ENCODE measurements at regions not wholly inside any gene's neighbourhood (a gene's known extent, or its start where the extent isn't known, plus 50 kb on each side); places are given as distances from the start of the nearest gene placed in this dataset.

DNA sequence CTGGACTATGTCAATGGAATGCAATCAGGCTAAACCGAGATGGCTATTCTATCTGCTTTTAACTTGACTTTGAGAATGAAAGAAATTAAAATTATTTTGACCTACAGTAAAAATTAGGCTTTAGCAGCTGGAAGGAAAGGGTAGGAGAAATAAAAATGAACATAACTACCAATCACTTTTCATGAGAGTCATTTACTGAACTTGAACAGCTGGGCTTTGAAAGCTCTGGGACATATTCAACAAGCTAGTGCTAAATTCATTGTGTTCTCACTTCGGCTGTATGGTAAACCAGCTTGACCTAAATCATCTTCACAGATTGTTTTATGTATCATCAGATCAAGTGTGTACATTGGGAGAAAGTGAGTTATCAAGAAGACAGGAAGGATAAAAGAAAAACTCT, 161.5 kb upstream of the STXBP5 start:
- no peak for DNase-seq

DNA sequence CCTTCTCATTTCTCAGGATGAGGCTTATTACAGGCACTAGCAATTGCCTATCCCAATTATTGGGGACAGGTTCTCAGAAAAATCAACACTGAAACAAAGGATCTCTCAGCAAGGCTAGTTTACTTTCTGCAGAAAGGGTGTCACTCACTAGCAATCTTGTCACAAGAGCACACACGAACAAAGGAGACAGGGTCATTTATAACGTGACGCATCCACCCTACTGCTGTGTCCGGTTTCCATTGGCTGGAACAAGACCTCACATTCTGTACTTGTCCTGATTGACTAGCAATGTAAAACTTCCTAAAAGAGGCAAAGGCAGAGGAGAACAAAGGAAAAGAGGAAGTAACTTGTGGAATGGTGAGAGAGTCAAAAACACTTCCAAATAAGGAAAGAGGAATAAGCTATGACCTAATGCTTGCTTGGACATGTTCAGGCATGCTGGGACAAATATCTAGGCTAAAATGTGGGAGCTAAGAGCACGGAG, 160.2 kb upstream of the STXBP5 start:
- DNase-seq, result peak in 2 of 3 experiments; percentile 21 to 48

DNA sequence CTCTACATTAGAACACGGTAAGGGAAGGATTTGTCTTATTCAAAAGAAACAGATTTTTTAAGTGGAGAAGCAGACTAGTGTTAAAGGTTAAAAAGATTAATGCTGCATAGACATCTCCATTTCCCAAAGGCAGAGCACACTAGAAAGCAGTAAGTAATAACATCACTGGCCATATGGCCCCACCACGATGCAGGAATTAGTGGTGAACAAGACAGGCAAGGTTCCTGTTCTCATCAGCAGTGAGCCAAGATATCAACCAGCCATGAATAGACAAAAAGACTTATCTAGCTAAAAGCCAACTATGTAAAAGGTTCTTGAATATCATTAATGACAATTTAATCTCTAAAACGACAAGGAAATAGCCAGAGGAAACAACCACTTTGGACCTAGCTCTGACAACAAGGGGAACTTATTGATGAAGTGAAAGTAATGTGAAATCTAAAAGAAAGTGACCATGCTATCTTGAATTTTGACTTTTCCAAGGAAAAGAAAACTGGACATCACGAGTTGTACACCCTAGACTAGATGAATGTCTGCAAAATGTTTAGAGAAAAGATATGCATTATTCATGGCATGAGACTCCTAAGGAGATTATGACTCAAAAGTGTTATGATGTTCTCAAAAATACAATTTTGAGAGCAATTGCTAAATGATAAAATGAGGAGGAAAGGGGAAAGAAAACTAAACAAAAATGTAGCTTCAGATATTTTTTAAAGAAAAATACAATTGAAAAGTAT, 157.9 kb upstream of the STXBP5 start:
- no peak for DNase-seq

DNA sequence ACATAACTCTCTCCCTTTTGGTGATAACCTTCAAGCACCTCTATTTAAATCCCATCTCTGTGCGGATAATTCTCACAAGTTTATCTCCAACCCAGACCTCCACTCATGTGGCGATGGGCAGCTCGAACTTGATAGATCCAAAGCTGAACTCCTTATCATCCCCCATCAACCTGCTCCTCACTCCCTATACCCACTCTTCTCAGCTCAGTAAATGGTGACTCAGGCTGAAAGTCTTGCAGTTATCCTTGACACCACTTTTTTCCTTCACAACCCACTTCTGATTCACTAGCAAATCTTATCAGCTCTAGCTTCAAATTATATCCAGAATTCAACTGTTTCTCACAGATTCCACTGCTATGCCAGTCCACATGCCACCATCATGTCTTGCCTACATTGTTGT, 155.3 kb upstream of the STXBP5 start:
- DNase-seq, result no peak

DNA sequence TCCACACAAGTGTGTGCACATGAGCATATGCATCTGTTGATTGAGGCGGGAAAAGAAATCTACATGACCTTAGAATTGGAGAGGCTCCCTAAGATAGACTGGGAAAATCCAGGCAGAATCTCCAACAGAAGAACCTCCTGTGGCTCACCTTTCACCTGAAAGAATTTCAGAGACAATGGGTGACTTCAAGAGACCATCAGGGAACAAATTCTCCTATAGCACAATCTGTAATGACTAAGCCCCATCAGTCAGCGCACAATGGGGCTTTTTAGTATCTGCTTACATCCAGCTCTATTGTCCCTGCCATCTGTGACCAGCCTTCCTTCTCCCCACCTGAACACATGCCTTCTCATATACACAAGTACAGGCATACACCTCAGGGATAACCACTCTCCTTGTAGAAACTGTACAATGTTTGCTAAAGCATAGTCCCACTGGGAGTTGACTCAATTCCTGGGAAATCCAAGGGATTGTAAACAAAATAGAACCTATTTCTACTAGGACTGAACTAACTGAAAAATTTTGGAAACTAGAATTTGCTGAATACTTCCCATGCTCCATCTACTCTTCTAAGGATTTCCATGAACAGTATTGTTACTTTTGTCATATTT, 150.8 kb upstream of the STXBP5 start:
- DNase-seq, result no peak

DNA sequence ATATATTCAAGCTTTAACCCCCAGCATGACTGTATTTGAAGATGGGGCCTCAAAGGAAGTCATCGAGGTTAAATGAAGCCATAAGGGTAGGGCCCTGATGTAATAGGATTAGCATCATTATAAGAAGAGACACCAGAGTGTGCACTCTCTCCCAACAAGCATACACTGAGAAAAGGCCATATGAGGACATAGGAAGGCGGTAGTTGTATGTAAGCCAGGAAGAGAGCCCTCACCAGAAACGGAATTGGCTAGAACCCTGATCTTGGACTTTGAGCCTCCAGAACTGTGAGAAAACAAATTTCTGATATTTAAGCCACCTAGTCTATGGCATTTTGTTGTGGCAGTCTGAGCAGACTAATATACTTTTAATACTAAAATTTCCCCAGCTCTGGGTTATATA, 150.1 kb upstream of the STXBP5 start:
- DNase-seq, result no peak

DNA sequence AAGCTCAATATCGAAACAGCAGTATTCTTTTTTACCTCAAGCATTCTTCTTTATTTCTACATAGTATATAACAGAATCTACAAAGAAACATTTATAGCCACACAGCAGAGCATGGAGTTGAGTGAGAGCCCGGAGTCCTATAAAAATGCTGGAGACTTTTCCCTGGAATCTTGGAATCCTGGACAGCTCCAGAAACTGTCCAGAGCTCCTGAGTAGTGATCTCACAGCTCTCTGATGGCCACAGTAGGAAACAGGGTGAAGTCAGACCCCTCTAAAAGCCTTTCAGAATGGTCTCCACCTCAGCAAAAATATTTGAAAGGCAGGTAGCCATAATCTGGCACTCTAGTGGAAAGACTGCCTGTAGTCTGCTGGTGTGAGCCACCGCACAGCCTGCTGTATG, 149.3 kb upstream of the STXBP5 start:
- DNase-seq, result no peak

DNA sequence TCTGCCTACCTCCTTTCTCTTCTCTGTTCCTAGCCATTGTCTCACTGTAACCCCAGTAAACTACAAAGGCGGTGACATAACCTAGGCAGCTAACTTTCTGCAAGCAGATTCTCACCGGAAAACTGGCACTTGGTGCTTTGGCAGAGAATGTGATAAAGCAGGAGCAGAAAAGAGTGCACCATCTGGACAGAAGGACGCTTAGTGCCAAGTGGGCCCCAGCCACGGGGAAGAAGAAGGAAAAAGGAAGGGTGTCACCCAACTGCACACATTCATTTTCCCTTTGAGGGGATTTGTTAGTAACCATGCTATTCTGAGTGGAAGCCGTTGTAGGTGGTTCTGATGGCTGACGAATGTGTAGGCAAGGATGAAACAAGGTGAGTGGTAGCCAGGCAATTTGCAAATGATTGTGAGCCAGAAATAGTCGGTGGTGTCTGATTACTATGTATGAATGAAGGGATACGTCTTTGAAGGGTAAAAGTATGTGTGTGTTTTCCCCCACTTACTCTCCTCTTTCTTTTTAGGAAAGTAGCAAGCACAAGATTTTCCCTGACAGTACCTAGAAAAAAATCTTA, 148.3 kb upstream of the STXBP5 start:
- DNase-seq, result no peak

DNA sequence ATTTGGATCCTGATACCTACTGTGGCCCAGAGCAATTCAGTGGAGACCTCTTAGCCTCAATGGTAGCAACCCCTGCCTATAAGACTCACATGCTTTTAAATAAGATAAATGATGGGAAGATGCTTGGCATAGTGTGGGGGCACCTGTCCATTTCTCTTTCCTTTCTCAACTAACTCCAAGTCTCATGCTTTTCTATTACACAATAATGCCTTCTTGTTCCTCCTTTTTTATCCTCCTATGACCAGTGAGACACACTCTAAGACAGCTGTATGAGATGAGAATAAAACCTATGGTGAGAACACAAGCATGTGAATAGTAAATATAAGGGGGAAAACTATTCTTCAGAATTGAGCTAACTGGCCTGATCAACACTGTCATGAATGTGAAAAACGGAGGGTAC, 147.0 kb upstream of the STXBP5 start:
- DNase-seq, result no peak

DNA sequence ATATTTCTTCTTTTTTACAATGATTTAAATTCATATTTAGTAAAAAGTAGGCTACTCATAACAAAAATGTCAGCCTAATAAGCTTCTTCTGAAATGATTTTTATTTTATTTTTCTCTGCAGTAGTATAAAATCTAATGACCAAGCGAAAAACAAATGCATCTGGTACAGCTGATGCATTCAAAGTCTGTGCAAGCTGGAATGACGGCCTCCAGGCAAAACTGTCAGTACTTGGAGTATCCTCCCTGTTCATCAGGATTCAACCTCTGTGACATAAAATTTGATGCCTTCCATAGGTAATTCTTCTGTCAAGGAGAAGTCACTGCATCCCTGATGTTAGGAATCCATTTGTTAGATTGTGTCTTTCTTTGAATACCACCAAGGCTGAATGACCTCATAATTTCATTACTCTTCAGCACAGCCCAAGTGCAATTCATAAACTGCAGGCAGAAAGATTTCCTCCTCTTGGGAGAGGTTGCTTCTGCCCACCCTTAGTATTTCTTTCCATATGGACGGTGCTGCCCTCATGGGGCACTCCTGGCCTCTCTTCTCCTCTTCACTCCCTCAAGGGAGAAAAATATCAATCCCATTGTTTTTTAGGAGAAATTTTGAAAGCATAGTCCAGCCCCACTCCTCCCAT, 146.4 kb upstream of the STXBP5 start:
- DNase-seq, result peak in 1 of 3 experiments; percentile 28

DNA sequence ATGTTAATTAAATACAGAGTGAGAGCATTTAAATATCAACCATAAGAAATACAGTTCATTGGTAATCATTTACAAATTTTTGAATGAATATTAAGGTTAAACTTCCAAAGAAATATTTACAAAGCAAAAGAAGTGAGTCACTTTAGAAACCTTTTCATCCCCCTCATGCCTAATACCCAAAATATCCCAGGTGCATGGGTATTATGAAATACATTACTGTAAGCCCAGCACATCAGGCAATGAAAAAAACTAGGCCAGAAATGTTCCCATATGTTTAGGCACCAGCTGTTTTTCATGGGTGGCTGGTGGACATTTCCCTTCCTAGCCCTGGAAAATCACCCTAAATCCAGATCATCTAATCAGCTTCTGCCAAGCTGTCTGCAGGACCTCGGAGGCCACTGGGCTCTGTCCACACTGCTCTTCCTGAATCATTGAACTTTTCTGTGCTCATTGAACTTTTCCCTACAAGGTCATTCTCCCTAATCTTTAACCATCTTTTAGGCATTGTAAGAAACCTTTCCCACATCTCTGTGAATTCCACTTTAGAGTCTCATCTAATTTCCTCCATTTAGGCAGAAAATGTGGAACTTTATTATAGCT, 145.3 kb upstream of the STXBP5 start:
- DNase-seq, result no peak

DNA sequence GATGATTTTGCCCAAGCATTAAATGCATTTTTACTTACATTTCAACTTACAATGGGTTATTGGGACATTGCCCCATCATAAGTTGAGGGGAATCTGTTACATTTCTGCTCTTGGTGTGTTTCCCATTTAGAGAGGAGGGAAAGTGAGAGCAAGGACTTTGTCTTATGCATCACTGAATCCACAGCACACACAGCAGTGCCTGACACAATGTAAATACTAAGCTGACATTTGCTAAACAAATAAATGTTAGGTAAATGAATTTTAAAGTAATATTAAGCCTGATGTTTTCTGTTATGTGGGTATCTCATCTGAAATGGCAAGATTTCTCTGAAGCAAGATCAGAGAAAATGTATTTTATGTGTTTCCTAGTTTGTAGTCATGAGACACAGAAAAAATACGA, 143.6 kb upstream of the STXBP5 start:
- peak in 2 of 3 experiments; percentile 56 to 80 for DNase-seq

DNA sequence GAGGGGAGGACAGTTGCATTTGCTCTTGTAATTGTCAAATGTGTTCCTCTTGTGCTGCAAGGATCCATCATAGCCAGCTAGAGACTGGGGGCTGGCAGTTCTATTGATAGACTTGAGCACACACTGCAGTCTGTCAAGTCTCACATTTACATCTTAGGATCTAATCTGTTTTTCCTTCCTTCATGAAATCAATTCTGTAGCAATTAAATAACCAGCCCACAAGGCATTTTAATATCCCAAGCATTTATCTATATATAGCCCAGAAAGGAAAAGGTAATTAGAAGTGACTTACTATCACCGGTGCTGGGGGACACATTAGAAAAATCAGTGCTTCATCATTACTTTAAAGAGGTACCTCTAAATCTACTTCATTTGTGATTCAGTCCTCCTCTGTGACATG, 143.0 kb upstream of the STXBP5 start:
- DNase-seq, result peak in 2 of 3 experiments; percentile 50 to 76

DNA sequence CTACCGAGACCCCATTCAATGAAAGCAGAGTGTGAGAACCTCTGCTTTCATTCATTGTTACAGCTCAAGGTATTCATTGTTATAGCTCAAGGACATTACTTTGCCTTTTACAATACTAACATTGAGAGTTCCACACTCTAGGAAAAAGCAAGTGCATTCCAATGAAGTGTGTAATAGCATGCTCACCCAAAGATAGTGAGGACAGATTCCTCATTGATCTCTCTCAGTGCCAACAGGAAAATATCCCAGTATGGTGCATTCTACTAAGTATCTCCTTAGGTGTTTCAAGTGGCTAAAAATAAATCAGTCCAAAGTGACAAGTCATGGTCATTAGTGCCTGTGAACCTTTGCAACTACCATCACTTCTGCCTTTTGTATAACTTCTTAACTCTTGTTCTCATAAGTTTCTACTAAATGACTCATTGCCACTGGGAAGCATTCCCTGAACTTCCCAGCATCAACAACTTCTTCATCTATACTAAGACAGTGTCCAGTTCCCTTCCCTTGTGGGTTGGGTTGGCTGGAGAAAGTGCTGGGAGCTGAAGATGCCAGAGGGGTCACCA, 140.7 kb upstream of the STXBP5 start:
- DNase-seq, result no peak

DNA sequence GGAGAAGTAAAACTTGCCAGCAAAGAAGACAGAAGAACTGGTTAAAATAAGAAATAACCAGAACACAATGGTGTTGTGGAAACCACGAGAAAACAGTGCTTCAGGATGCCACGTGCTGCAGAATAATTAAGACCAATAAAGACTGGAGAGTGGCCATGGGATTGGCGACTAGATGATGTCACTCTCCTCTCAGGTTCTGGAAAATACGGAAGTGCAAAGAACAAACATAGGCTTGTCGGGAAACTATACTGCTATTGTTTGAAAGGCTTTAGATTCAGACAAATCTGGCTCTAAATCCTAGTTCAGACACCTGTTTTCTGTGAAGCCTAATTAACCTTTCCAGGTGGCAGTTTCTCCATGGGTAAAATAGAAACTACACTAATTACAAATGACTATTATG, 138.4 kb upstream of the STXBP5 start:
- DNase-seq, result peak in 2 of 3 experiments; percentile 73 to 93

DNA sequence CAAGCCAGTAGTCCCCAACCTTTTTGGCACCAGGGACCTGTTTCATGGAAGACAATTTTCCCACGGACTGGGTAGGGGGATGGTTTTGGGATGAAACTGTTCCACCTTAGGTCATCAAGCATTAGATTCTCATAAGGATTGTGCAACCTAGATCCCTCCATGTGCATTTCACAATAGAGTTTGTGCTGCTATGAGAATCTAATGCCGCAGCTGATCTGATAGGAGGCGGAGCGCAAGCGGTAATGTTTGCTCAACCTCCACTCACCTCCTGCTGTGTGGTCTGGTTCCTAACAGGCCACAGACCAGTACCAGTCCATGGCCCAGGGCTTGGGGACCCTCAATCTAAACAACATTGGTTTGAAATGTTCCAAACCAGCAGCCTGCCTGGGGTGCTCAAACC, 137.0 kb upstream of the STXBP5 start:
- DNase-seq, result no peak

DNA sequence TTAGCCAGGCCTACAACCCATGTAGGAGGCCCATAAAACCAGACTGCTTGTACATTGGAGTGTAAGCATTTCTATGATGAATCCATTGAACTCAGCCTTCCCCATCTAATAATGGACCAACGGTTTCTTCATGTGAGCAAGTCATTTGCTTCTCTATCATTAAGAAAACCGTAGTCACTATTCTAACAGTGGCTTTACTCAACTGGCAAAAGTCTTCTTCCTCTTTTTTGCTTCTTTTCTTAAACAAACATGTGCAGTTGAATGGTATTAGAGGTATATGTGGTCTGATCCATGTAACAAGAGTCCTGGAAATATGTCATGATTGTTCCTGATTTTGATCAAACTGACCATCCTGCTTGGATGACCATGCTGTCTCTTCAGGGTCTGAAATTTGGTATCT, 132.4 kb upstream of the STXBP5 start:
- no peak for DNase-seq

DNA sequence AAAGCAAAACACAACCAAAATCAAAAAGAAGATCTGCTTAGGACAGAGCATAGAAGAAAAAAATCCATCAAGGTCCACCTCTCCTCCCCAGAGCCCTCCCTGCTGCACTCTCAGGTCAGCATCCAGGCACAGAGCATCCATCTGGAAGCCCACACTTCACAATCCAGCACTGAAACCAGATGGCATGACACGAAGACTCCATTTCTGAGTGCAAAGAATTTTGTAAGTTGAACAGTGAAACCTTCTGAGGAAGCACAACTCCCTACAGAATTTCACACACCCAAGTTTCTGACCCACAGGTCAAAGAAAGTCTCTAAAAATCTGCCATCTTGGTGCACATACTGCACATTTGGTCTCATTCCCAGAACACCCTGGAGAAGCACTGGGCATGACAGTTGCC, 128.8 kb upstream of the STXBP5 start:
- no peak for DNase-seq

DNA sequence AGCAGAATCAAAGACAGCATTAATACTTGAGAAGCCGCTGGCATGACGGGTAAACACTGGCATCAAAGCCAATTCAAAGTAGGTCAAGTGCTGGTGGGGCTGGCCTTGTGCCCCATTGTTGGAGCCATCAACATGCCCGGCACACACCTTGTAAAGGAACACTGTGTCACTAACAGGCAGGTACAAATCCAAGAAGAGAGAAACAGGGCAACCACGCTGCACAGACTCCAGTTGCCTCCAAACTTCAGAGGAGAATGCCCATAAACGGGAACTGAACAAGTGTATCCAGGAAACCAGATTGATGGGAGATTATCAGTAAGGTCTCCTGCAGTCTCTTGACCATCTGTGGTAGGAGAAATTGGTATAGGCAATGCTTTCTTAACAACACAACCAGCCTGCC, 127.0 kb upstream of the STXBP5 start:
- no peak for DNase-seq

DNA sequence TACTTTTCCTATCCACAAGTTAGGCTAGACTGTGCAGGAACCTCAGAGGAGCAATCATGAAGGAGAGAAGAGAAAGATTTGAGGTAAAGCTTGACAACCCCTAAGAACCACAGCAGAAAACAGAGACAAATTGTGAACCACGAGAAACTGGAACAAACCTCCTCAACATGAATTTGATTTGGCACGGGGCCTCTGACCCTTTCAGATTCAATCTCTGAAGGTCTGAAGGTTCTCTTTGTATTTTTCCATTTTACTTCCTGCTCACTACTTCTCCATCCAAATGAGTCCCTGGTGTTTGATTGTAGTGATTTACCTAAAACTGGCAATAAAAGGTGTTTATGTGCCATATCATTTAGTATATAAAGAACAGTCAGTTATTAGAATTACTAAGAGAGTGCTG, 126.1 kb upstream of the STXBP5 start:
- no peak for DNase-seq

DNA sequence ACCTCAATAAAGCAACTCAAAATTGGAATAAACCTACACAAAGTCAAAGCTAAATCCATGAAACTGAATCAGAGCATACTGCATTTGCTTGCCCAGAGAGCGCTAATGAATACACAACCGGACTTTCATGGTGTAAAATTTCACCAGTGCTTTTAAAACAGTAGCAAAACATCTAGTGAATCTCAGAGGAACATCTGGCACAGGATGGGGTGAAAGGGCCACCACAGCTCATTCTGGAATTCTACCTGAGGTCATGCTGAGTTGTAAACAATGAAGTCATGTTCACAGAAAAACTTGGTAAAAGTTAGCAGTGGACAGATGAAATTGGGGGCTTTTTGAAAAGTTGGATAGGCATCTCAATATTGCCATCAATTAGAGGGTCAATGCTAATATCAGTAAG, 125.6 kb upstream of the STXBP5 start:
- DNase-seq, result no peak

DNA sequence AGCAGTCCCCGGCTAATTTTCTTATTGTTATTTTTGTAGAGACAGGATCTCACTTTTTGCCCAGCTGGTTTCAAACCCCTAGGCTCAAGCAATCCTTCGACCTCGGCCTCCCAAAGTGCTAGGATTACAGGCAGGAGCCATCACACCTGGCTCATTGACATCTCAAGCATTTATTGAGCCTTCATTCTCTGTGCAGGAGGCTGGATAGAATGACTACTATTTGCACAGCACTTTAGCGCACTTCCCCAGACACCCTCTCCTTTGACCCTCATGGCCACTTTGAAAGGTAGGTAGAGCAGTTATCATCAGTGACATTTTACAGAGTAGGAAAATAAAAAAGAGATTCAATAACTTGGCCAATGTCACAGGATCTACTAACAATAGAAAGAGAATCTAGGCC, 124.0 kb upstream of the STXBP5 start:
- peak in 2 of 3 experiments; percentile 45 to 85 for DNase-seq

DNA sequence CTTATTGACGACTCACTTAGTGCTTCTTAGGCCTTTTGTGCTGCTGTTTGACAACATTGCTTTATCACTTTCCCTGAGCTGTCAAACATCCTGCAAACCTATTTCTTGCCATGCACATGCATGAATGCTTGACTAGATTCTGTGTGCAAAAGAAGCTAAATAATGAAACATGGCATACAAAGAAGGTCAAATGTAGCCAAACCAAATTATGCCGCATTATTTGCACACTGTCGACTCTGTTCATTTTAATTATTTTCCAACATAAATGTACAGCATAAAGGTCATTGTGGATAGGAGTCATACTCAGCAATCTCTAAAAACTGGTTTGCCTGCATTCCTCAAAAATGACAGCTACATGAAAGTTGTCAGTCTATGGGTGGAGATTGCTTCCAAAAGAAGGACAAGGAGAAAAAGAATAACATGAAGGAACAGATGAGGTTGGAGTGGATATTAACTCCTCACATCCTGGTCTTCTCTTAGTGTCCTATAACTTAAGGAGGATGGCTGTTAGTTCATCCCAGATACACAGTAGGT, 123.1 kb upstream of the STXBP5 start:
- DNase-seq, result peak in 2 of 3 experiments; percentile 17 to 61
